ENCODE measurements at regions not wholly inside any gene's neighbourhood (a gene's known extent, or its start where the extent isn't known, plus 50 kb on each side); places are given as distances from the start of the nearest gene placed in this dataset.

DNA sequence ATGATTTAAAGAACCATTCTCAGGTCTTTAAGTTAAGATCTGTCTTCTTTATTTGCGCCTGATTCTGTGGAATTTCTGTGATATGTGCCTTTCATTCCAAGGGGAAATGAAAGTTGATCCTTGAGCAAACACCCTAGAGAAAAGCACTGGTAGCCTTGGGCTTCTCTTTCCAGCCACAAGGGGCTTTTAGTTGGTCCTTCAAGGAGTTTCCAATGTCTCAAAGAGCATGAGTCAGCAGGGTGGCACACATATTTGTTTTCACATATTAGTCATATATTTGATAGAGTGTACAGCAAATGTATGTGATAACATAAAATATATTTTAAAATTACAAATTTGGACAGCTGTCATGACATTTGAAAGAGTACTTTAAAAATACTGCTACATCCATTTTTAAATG lies 339.5 kb downstream of the TXNL1 start:
- TF ChIP-seq POLR2A (IDR thresholded peaks at IDR 0.05): no peak
- TF ChIP-seq, protein P1, sequence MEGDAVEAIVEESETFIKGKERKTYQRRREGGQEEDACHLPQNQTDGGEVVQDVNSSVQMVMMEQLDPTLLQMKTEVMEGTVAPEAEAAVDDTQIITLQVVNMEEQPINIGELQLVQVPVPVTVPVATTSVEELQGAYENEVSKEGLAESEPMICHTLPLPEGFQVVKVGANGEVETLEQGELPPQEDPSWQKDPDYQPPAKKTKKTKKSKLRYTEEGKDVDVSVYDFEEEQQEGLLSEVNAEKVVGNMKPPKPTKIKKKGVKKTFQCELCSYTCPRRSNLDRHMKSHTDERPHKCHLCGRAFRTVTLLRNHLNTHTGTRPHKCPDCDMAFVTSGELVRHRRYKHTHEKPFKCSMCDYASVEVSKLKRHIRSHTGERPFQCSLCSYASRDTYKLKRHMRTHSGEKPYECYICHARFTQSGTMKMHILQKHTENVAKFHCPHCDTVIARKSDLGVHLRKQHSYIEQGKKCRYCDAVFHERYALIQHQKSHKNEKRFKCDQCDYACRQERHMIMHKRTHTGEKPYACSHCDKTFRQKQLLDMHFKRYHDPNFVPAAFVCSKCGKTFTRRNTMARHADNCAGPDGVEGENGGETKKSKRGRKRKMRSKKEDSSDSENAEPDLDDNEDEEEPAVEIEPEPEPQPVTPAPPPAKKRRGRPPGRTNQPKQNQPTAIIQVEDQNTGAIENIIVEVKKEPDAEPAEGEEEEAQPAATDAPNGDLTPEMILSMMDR (IDR thresholded peaks at IDR 0.05): no peak
